Lung (tissue), 11 donors: ENCODE measurements at regions not wholly inside any gene's neighbourhood (a gene's known extent, or its start where the extent isn't known, plus 50 kb on each side); places are given as distances from the start of the nearest gene placed in this dataset.

ENCODE experiments used
- ATAC-seq: fragments of 200-7000 bp; cut with Tn5 transposase; one replicate; pipeline ENCODE4 v1.9.1; 2020; ENCODE audit warnings: moderate number of reproducible peaks; ENCODE audit not compliant: insufficient read depth, low FRiP score
- DNase-seq, 3 donors: peaks; one replicate each; pipeline ENCODE4 v3.0.0-alpha.2; 2013 to 2017
- H3K27ac ChIP-seq, 2 donors: one replicate each; pipeline ENCODE4 v1.5.1; 2013; ENCODE audit warnings: mild to moderate bottlenecking in 2 of 2, moderate library complexity in 2 of 2, control low read depth in 1 of 2, inconsistent platforms in 1 of 2, low read depth in 1 of 2, low read length in 1 of 2
- H3K27me3 ChIP-seq, 3 donors: one replicate each; pipeline ENCODE4 v1.5.1; 2013; ENCODE audit warnings: low read length in 2 of 3; ENCODE audit not compliant: control insufficient read depth in 3 of 3, insufficient read depth in 3 of 3
- H3K36me3 ChIP-seq, 4 donors: one replicate each; pipeline ENCODE4 v1.5.1; 2013; ENCODE audit warnings: low read length in 4 of 4, mild to moderate bottlenecking in 1 of 4, moderate library complexity in 1 of 4; ENCODE audit not compliant: control insufficient read depth in 4 of 4, insufficient read depth in 4 of 4
- H3K4me1 ChIP-seq, 5 donors: one replicate each; pipeline ENCODE4 v1.5.1; 2013; ENCODE audit warnings: low read length in 5 of 5, mild to moderate bottlenecking in 2 of 5, moderate library complexity in 1 of 5; ENCODE audit not compliant: control insufficient read depth in 5 of 5, insufficient read depth in 5 of 5
- H3K4me3 ChIP-seq: one replicate; pipeline ENCODE4 v1.5.1; 2013; ENCODE audit warnings: mild to moderate bottlenecking, control low read depth, moderate library complexity
- H3K9ac ChIP-seq, 2 donors: one replicate each; pipeline ENCODE4 v1.5.1; 2013; ENCODE audit warnings: low read length in 2 of 2, control low read depth in 1 of 2; ENCODE audit not compliant: insufficient read depth in 1 of 2
- H3K9me3 ChIP-seq, 4 donors: one replicate each; pipeline ENCODE4 v1.5.1; 2013; ENCODE audit warnings: low read length in 3 of 4, mild to moderate bottlenecking in 1 of 4, moderate library complexity in 1 of 4; ENCODE audit not compliant: control insufficient read depth in 4 of 4, insufficient read depth in 3 of 4
- WGBS, 2 donors: extraction: QIAGEN DNeasy Blood & Tissue Kit; methylation state at CpG; one replicate each; pipeline ENCODE4 v1.1.7; 2013; 5-methylcytosine and 5-hydroxymethylcytosine counted together
- TF ChIP-seq, protein P1 (sequence below): IDR thresholded peaks from 2 replicates; pipeline ENCODE4 v1.5.1; 2012; ENCODE audit warnings: mild to moderate bottlenecking; ENCODE audit errors: control extremely low read depth, extremely low read depth
- donor health status: control.
- donor health status: control.
- donor health status: Bipolar disorder and iron deficiency.
- donor health status: healthy.
- donor health status: DM: yes; HTN: yes; CAD: no.

DNA sequence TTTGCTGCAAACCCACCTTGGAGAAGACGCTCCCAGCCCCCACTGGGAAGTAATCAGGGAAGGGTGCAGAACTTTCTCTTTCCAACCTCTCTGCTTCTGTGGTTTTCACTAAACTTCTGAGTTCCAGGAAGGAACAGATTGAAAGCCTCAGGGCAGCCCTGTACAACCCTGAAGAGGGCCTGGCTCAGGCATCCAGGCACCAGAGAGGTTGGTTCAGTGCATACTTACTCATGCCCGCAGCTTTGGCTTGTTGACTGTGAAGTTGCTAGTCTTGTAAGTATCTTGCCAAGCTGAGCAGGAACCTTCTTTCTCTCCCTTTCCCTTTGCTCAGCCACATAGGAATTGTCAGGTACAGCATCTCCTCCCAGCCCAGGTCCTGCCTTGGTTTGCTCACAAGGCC, 272.2 kb upstream of the FOXQ1 start:
- Histone ChIP-seq H3K27me3 (no peaks in the 10 kb centered on the region), H3K36me3 (no peaks in the 10 kb centered on the region), H3K4me3 (no peak overlapping the region), H3K9me3 (no peaks in the 10 kb centered on the region), H3K27ac (no peak overlapping the region), H3K9ac (no peak overlapping the region), H3K4me1 (peaks cover 0 to 9% (median 0%) of the 10 kb centered on the region in 5 donors)
- ATAC-seq, result no peak
- TF ChIP-seq, protein P1, sequence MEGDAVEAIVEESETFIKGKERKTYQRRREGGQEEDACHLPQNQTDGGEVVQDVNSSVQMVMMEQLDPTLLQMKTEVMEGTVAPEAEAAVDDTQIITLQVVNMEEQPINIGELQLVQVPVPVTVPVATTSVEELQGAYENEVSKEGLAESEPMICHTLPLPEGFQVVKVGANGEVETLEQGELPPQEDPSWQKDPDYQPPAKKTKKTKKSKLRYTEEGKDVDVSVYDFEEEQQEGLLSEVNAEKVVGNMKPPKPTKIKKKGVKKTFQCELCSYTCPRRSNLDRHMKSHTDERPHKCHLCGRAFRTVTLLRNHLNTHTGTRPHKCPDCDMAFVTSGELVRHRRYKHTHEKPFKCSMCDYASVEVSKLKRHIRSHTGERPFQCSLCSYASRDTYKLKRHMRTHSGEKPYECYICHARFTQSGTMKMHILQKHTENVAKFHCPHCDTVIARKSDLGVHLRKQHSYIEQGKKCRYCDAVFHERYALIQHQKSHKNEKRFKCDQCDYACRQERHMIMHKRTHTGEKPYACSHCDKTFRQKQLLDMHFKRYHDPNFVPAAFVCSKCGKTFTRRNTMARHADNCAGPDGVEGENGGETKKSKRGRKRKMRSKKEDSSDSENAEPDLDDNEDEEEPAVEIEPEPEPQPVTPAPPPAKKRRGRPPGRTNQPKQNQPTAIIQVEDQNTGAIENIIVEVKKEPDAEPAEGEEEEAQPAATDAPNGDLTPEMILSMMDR, result no peak
- DNase-seq, result no peak
- 83% methylated on average over 2 of the region's 2 CpGs for WGBS, 2 donors

DNA sequence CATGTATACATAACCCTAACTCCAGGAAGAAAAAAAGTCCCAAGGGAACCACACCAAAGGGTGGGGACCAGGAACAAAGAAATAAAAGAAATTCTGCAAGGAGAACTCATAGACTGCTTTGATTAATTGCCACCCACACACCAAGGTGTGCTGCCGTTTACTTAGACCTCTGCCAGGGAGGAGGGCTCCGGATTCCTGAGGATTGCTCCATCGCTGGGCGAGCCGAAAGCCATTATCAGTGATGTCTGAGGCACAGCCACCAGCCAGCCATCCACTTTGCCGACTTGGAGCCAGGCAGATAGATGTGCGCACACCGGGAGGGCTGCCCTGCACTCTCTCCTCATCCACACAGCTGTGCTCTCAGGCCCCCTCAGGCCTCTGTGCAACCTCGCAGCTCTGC, 272.7 kb upstream of the FOXQ1 start:
- TF ChIP-seq, protein P1, result no peak
- ATAC-seq (no peak), DNase-seq (no peak)
- no peak overlapping the region for H3K4me3 ChIP-seq
- peaks cover 0 to 9% (median 0%) of the 10 kb centered on the region in 5 donors for H3K4me1 ChIP-seq
- no peaks in the 10 kb centered on the region for H3K9me3 ChIP-seq
- WGBS, 2 donors, result 78 to 88% methylated on average over 9 of the region's 9 CpGs
- H3K27ac ChIP-seq, result no peak overlapping the region
- no peaks in the 10 kb centered on the region for H3K36me3 ChIP-seq
- no peak overlapping the region for H3K9ac ChIP-seq
- H3K27me3 ChIP-seq, result no peaks in the 10 kb centered on the region

DNA sequence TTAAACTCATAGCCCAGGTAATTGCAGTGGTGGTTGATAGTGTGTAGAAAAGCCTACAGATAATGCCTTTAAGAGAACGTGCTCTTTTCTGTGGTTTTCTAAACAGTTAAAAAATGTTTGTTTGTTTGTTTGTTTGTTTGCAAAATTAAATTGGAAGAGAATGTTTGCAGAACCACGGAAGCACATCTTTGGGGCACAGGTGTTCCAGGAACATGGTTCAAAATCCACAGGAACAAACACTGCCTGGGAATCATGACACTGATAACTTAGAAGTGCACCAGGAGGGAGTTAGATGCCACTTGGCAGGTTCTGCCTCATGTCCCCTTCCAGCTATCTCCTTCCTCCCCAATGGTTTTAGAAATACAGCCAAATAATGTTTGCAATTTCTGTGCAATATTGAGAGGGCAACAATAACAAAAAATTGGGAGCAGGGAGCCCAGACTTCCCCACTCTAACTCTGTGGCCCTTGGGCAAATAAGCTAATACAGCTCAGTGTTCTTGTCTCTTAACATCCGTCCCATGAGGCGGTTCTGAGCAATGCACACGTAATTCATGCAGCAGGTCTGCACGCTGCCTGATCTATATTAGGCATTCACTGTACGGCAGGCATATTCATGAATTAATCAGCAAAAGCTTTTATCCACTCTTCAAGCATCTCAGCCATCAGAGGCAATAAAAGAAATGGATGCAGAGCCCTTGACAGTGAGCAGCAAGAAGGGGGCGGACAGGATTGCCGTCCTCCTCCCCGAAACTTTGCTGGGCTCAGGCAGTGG, 274.3 kb upstream of the FOXQ1 start:
- DNase-seq (no peak), ATAC-seq (no peak)
- WGBS, 2 donors, result 90 to 91% methylated on average over 10 of the region's 10 CpGs
- TF ChIP-seq, protein P1, result no peak
- Histone ChIP-seq H3K27ac (no peak overlapping the region), H3K9ac (no peak overlapping the region), H3K9me3 (no peaks in the 10 kb centered on the region), H3K4me1 (peaks cover 0 to 9% (median 0%) of the 10 kb centered on the region in 5 donors), H3K4me3 (no peak overlapping the region), H3K27me3 (no peaks in the 10 kb centered on the region), H3K36me3 (no peaks in the 10 kb centered on the region)
